MCF 10A (cell line): ENCODE measurements at regions not wholly inside any gene's neighbourhood (a gene's known extent, or its start where the extent isn't known, plus 50 kb on each side); places are given as distances from the start of the nearest gene placed in this dataset.

ENCODE experiments used
- BruUV-seq: library from RNA; stranded (reverse); fragments of 400-500 nt; replicated peaks from 2 replicates; lab custom pipeline; 2021; lab: Mats Ljungman, UMichigan
- CTCF ChIA-PET: fragments of 300-600 bp; sonication (Branson Sonifier 250); formaldehyde crosslinking; extraction: SDS; loops from one replicate; lab custom pipeline; 2021; ENCODE audit warnings: antibody characterized with exemption, inconsistent platforms; lab: Yijun Ruan, JAX
- POLR2A ChIA-PET: fragments of 300-600, 350-650 bp; sonication (Branson Sonifier 250); formaldehyde crosslinking; extraction: SDS; loops from one replicate; lab custom pipeline; 2020; ENCODE audit warnings: antibody characterized with exemption, inconsistent platforms; lab: Yijun Ruan, JAX
- DNase-seq: peaks from one replicate; pipeline ENCODE4 v3.0.0-alpha.2; 2018; ENCODE audit not compliant: unreplicated experiment
- H3K27ac Mint-ChIP-seq: one replicate; pipeline ENCODE4 v1.8.0; 2022; ENCODE audit warnings: mild to moderate bottlenecking, low read depth, mixed read lengths; ENCODE audit not compliant: unreplicated experiment
- H3K27me3 Mint-ChIP-seq: one replicate; pipeline ENCODE4 v1.8.0; 2022; ENCODE audit warnings: mixed read lengths; ENCODE audit not compliant: insufficient read depth, unreplicated experiment
- H3K36me3 Mint-ChIP-seq: one replicate; pipeline ENCODE4 v1.8.0; 2022; ENCODE audit warnings: mild to moderate bottlenecking, moderate library complexity, mixed read lengths; ENCODE audit not compliant: insufficient read depth, unreplicated experiment
- H3K4me1 Mint-ChIP-seq: one replicate; pipeline ENCODE4 v1.8.0; 2022; ENCODE audit warnings: mixed read lengths; ENCODE audit not compliant: insufficient read depth, unreplicated experiment
- H3K4me3 Mint-ChIP-seq: one replicate; pipeline ENCODE4 v1.8.0; 2022; ENCODE audit warnings: mild to moderate bottlenecking, moderate library complexity, mixed read lengths; ENCODE audit not compliant: unreplicated experiment
- H3K9me3 Mint-ChIP-seq: one replicate; pipeline ENCODE4 v1.8.0; 2022; ENCODE audit warnings: mixed read lengths; ENCODE audit not compliant: unreplicated experiment
- CTCF ChIP-seq: fragments of 200-600 bp; IDR thresholded peaks from one replicate; pipeline ENCODE4 v1.8.0; 2022; ENCODE audit warnings: antibody characterized with exemption, mild to moderate bottlenecking; ENCODE audit not compliant: unreplicated experiment
- intact Hi-C: fragments of 100-400 bp; cut with micrococcal nuclease; formaldehyde crosslinking; loops from 2 replicates; pipeline ENCODE4 v1.14.1; 2022

GRCh38 chr2:118521960-118522359 lies 325.5 kb downstream of the EN1 start:
- DNase-seq, result no peak
- intact Hi-C loops, result no loop called here
- no peak for TF ChIP-seq CTCF
- no TSS peak for BruUV-seq
- Mint-ChIP-seq H3K27ac (no peak overlapping the region), H3K4me1 (no peaks in the 10 kb centered on the region), H3K4me3 (no peak overlapping the region), H3K9me3 (peaks cover 8% of the 10 kb centered on the region), H3K27me3 (no peaks in the 10 kb centered on the region), H3K36me3 (no peaks in the 10 kb centered on the region)
- CTCF ChIA-PET, result interaction anchor here (0.5 kb wide), 1 partner anchor 515 kb away, joined by 3 read pairs; no protein-coding TSS in a partner anchor
- POLR2A ChIA-PET, result no interaction called here

DNA sequence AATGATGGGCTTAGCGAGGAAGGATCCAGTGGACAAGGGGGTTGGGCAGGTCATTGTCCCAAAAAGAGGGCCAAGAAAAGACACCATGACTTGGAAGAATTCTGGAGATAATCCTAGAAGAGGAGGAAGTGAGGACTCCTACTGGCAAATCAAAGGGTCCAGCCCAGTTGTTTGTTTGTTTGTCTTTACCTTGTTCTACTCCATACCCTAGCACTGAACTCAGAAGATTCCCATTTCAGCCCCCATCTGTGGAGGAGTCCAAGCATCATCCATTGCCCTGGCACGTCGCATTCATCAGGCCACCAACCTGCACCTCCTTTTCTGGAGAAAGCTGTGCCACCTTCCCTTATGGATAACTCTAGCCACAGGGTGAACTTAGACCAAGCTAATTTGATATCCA lies 326.2 kb downstream of the EN1 start:
- TF ChIP-seq CTCF, result no peak
- Mint-ChIP-seq H3K27ac (no peak overlapping the region), H3K9me3 (peaks cover 8% of the 10 kb centered on the region), H3K4me1 (no peaks in the 10 kb centered on the region), H3K27me3 (no peaks in the 10 kb centered on the region), H3K4me3 (no peak overlapping the region), H3K36me3 (no peaks in the 10 kb centered on the region)
- intact Hi-C loops, result no loop called here
- DNase-seq, result no peak
- CTCF ChIA-PET, result no interaction called here
- no TSS peak for BruUV-seq
- POLR2A ChIA-PET, result no interaction called here

GRCh38 chr2:118520246-118520645 lies 327.2 kb downstream of the EN1 start:
- ChIA-PET POLR2A (no interaction called here), CTCF (no interaction called here)
- no TSS peak for BruUV-seq
- TF ChIP-seq CTCF, result no peak
- Mint-ChIP-seq H3K4me3 (no peak overlapping the region), H3K4me1 (no peaks in the 10 kb centered on the region), H3K27me3 (no peaks in the 10 kb centered on the region), H3K9me3 (peaks cover 8% of the 10 kb centered on the region), H3K36me3 (no peaks in the 10 kb centered on the region), H3K27ac (no peak overlapping the region)
- intact Hi-C loops, result no loop called here
- DNase-seq, result no peak

DNA sequence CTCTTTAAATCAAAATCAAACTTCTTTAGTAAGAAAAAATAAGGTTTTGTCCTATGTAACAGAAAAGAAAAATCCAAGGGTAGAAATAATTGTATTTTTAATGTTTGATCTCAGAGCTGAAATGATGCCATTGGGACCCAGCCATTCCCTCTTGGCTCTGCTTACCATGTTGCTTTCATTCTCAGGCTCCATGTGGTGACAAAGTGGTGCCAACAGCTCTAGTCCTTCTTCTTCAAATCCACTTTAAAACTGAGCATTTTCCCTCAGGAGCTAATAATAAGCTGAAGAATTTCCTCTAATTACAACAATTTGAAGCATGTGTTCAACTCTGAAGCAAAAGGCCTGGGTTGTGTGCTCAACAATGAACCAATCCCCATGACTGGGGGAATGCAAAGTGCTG lies 327.9 kb downstream of the EN1 start:
- no TSS peak for BruUV-seq
- no peak overlapping the region for H3K4me3 Mint-ChIP-seq
- DNase-seq, result no peak
- TF ChIP-seq CTCF, result no peak
- H3K4me1 Mint-ChIP-seq, result no peaks in the 10 kb centered on the region
- no peaks in the 10 kb centered on the region for H3K36me3 Mint-ChIP-seq
- ChIA-PET POLR2A (no interaction called here), CTCF (no interaction called here)
- intact Hi-C loops, result no loop called here
- H3K9me3 Mint-ChIP-seq, result peaks cover 8% of the 10 kb centered on the region
- H3K27me3 Mint-ChIP-seq, result no peaks in the 10 kb centered on the region
- no peak overlapping the region for H3K27ac Mint-ChIP-seq
